HEK293 (cell line): ENCODE measurements at regions not wholly inside any gene's neighbourhood (a gene's known extent, or its start where the extent isn't known, plus 50 kb on each side); places are given as distances from the start of the nearest gene placed in this dataset.
A peak's percentile ranks its signal among the peaks of the same experiment; 100 is the strongest.

Experiments used
- GLI4 ChIP-seq: fragments of 450-650 bp; formaldehyde crosslinking; IDR thresholded peaks from 2 replicates; pipeline ENCODE4 v1.5.1; 2016; ENCODE audit warnings: missing biosample characterization, missing genetic modification characterization
- KLF9 ChIP-seq: fragments of 450-650 bp; formaldehyde crosslinking; IDR thresholded peaks from 2 replicates; pipeline ENCODE4 v1.5.1; 2016; ENCODE audit warnings: missing biosample characterization, missing genetic modification characterization, low read depth
- OSR2 ChIP-seq: fragments of 450-650 bp; formaldehyde crosslinking; IDR thresholded peaks from 2 replicates; pipeline ENCODE4 v1.5.1; 2016; ENCODE audit warnings: missing biosample characterization, missing genetic modification characterization
- OVOL3 ChIP-seq: fragments of 450-650 bp; formaldehyde crosslinking; IDR thresholded peaks from 2 replicates; pipeline ENCODE4 v1.5.1; 2016; ENCODE audit warnings: missing biosample characterization, missing genetic modification characterization
- SP2 ChIP-seq: fragments of 450-650 bp; formaldehyde crosslinking; IDR thresholded peaks from 2 replicates; pipeline ENCODE4 v1.5.1; 2016; ENCODE audit warnings: missing biosample characterization, missing genetic modification characterization
- SP3 ChIP-seq: fragments of 450-650 bp; formaldehyde crosslinking; IDR thresholded peaks from 2 replicates; pipeline ENCODE4 v1.5.1; 2016; ENCODE audit warnings: missing biosample characterization, missing genetic modification characterization
- ZBTB21 ChIP-seq: fragments of 450-650 bp; formaldehyde crosslinking; IDR thresholded peaks from 2 replicates; pipeline ENCODE4 v1.5.1; 2017; ENCODE audit warnings: missing biosample characterization, missing genetic modification characterization
- ZBTB48 ChIP-seq: fragments of 450-650 bp; formaldehyde crosslinking; IDR thresholded peaks from 2 replicates; pipeline ENCODE4 v1.5.1; 2016; ENCODE audit warnings: missing biosample characterization, missing genetic modification characterization
- ZFP69B ChIP-seq: fragments of 450-650 bp; formaldehyde crosslinking; IDR thresholded peaks from 2 replicates; pipeline ENCODE4 v1.5.1; 2016; ENCODE audit warnings: missing biosample characterization, missing genetic modification characterization
- ZNF175 ChIP-seq: fragments of 450-650 bp; formaldehyde crosslinking; IDR thresholded peaks from 2 replicates; pipeline ENCODE4 v1.5.1; 2016; ENCODE audit warnings: missing biosample characterization, missing genetic modification characterization
- ZNF37A ChIP-seq: fragments of 450-650 bp; IDR thresholded peaks from 2 replicates; pipeline ENCODE4 v1.5.1; 2018; ENCODE audit warnings: missing biosample characterization, missing genetic modification characterization
- ZNF426 ChIP-seq: fragments of 450-650 bp; formaldehyde crosslinking; IDR thresholded peaks from 2 replicates; pipeline ENCODE4 v1.5.1; 2017; ENCODE audit warnings: missing biosample characterization, missing genetic modification characterization, mild to moderate bottlenecking, inconsistent platforms, moderate library complexity
- ZNF544 ChIP-seq: fragments of 450-650 bp; formaldehyde crosslinking; IDR thresholded peaks from 2 replicates; pipeline ENCODE4 v1.5.0; 2017; ENCODE audit warnings: missing biosample characterization, missing genetic modification characterization
- ZNF561 ChIP-seq: fragments of 450-650 bp; IDR thresholded peaks from 2 replicates; pipeline ENCODE4 v1.5.1; 2018; ENCODE audit warnings: missing biosample characterization, missing genetic modification characterization, borderline replicate concordance
- ZNF621 ChIP-seq: fragments of 450-650 bp; formaldehyde crosslinking; IDR thresholded peaks from 2 replicates; pipeline ENCODE4 v1.5.1; 2017; ENCODE audit warnings: missing biosample characterization, missing genetic modification characterization
- ZNF658 ChIP-seq: fragments of 450-650 bp; formaldehyde crosslinking; IDR thresholded peaks from 2 replicates; pipeline ENCODE4; 2016; ENCODE audit warnings: missing biosample characterization, missing genetic modification characterization
- ZNF747 ChIP-seq: fragments of 450-650 bp; formaldehyde crosslinking; IDR thresholded peaks from 2 replicates; pipeline ENCODE4 v1.5.1; 2016; ENCODE audit warnings: missing biosample characterization, missing genetic modification characterization
- ZXDB ChIP-seq: fragments of 450-650 bp; formaldehyde crosslinking; IDR thresholded peaks from 2 replicates; pipeline ENCODE4 v1.5.1; 2016; ENCODE audit warnings: missing biosample characterization, missing genetic modification characterization
- TF ChIP-seq, protein P1 (sequence below): fragments of 450-650 bp; formaldehyde crosslinking; IDR thresholded peaks from 2 replicates; pipeline ENCODE4 v1.5.1; 2016; ENCODE audit warnings: missing biosample characterization, missing genetic modification characterization, low read depth
- TF ChIP-seq, protein P2 (sequence below): fragments of 450-650 bp; formaldehyde crosslinking; IDR thresholded peaks from 2 replicates; pipeline ENCODE4 v1.5.1; 2016; ENCODE audit warnings: missing biosample characterization, missing genetic modification characterization, borderline replicate concordance
- TF ChIP-seq, protein P3 (sequence below): fragments of 450-650 bp; formaldehyde crosslinking; IDR thresholded peaks from 2 replicates; pipeline ENCODE4 v1.5.1; 2016; ENCODE audit warnings: missing biosample characterization, missing genetic modification characterization
- TF ChIP-seq, protein P4 (sequence below): fragments of 450-650 bp; formaldehyde crosslinking; IDR thresholded peaks from 2 replicates; pipeline ENCODE4 v1.5.1; 2016; ENCODE audit warnings: missing biosample characterization, missing genetic modification characterization
- TF ChIP-seq, protein P5 (sequence below): fragments of 450-650 bp; formaldehyde crosslinking; IDR thresholded peaks from 2 replicates; pipeline ENCODE4 v1.5.1; 2016; ENCODE audit warnings: missing biosample characterization, missing genetic modification characterization
- TF ChIP-seq, protein P6 (sequence below): fragments of 450-650 bp; formaldehyde crosslinking; IDR thresholded peaks from 2 replicates; pipeline ENCODE4 v1.5.1; 2016; ENCODE audit warnings: missing biosample characterization, missing genetic modification characterization, low read depth
- TF ChIP-seq, protein P7 (sequence below): fragments of 450-650 bp; formaldehyde crosslinking; IDR thresholded peaks from 2 replicates; pipeline ENCODE4 v1.5.1; 2017; ENCODE audit warnings: missing biosample characterization, missing genetic modification characterization

DNA sequence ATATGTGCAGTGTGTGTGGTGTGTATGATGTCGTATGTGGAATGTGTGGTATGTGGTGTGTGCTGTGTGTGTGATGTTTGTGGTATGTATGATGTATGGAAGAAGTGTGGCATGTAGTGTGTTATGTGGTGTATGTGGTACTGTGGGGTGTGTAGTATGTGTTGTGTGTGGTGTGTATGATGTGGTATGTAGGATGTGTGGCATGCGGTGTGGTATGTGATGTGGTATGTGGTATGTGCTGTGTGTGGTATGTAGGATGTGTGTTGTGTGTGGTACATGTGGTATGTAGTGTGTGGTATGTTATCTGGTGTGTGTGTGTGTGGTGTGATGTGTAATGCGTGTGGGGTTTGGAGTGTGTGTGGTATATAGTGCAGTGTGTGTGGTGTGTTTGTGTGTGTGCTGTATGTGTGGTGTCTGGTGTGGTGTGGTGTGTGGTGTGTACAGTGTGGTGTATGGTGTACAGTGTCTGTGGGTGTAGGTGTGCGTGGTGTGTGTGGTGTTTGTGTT, 129.6 kb downstream of the ATP6V0E2 start (continued):
- TF ChIP-seq ZNF426 (tag by site-specific recombination) (no peak), OSR2 (no peak), ZNF658 (tag by site-specific recombination) (0 out of 2 replicates have a peak, but pooled peaks have one; percentile 12), SP3 (tag by site-specific recombination) (no peak), OVOL3 (tag by site-specific recombination) (no peak), ZXDB (tag by site-specific recombination) (no peak), ZBTB48 (peak; percentile 35), GLI4 (no peak; the same call in 1 of the 2 replicates), ZNF544 (tag by site-specific recombination) (peak; percentile 5; the same call in 1 of the 2 replicates), ZNF621 (peak; percentile 85; the same call in 1 of the 2 replicates), ZNF747 (0 out of 2 replicates have a peak, but pooled peaks have one; percentile 47), ZNF37A (tag by site-specific recombination) (no peak), ZNF561 (no peak), ZBTB21 (no peak), ZNF175 (peak; percentile 48; the same call in 1 of the 2 replicates), SP2 (no peak), KLF9 (peak; percentile 23), ZFP69B (tag by site-specific recombination) (no peak)
- TF ChIP-seq, protein P1, sequence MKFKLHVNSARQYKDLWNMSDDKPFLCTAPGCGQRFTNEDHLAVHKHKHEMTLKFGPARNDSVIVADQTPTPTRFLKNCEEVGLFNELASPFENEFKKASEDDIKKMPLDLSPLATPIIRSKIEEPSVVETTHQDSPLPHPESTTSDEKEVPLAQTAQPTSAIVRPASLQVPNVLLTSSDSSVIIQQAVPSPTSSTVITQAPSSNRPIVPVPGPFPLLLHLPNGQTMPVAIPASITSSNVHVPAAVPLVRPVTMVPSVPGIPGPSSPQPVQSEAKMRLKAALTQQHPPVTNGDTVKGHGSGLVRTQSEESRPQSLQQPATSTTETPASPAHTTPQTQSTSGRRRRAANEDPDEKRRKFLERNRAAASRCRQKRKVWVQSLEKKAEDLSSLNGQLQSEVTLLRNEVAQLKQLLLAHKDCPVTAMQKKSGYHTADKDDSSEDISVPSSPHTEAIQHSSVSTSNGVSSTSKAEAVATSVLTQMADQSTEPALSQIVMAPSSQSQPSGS: no peak
- TF ChIP-seq, protein P2, sequence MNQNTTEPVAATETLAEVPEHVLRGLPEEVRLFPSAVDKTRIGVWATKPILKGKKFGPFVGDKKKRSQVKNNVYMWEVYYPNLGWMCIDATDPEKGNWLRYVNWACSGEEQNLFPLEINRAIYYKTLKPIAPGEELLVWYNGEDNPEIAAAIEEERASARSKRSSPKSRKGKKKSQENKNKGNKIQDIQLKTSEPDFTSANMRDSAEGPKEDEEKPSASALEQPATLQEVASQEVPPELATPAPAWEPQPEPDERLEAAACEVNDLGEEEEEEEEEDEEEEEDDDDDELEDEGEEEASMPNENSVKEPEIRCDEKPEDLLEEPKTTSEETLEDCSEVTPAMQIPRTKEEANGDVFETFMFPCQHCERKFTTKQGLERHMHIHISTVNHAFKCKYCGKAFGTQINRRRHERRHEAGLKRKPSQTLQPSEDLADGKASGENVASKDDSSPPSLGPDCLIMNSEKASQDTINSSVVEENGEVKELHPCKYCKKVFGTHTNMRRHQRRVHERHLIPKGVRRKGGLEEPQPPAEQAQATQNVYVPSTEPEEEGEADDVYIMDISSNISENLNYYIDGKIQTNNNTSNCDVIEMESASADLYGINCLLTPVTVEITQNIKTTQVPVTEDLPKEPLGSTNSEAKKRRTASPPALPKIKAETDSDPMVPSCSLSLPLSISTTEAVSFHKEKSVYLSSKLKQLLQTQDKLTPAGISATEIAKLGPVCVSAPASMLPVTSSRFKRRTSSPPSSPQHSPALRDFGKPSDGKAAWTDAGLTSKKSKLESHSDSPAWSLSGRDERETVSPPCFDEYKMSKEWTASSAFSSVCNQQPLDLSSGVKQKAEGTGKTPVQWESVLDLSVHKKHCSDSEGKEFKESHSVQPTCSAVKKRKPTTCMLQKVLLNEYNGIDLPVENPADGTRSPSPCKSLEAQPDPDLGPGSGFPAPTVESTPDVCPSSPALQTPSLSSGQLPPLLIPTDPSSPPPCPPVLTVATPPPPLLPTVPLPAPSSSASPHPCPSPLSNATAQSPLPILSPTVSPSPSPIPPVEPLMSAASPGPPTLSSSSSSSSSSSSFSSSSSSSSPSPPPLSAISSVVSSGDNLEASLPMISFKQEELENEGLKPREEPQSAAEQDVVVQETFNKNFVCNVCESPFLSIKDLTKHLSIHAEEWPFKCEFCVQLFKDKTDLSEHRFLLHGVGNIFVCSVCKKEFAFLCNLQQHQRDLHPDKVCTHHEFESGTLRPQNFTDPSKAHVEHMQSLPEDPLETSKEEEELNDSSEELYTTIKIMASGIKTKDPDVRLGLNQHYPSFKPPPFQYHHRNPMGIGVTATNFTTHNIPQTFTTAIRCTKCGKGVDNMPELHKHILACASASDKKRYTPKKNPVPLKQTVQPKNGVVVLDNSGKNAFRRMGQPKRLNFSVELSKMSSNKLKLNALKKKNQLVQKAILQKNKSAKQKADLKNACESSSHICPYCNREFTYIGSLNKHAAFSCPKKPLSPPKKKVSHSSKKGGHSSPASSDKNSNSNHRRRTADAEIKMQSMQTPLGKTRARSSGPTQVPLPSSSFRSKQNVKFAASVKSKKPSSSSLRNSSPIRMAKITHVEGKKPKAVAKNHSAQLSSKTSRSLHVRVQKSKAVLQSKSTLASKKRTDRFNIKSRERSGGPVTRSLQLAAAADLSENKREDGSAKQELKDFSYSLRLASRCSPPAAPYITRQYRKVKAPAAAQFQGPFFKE (tag by site-specific recombination): no peak
- TF ChIP-seq, protein P3, sequence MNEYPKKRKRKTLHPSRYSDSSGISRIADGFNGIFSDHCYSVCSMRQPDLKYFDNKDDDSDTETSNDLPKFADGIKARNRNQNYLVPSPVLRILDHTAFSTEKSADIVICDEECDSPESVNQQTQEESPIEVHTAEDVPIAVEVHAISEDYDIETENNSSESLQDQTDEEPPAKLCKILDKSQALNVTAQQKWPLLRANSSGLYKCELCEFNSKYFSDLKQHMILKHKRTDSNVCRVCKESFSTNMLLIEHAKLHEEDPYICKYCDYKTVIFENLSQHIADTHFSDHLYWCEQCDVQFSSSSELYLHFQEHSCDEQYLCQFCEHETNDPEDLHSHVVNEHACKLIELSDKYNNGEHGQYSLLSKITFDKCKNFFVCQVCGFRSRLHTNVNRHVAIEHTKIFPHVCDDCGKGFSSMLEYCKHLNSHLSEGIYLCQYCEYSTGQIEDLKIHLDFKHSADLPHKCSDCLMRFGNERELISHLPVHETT: no peak
- TF ChIP-seq, protein P4, sequence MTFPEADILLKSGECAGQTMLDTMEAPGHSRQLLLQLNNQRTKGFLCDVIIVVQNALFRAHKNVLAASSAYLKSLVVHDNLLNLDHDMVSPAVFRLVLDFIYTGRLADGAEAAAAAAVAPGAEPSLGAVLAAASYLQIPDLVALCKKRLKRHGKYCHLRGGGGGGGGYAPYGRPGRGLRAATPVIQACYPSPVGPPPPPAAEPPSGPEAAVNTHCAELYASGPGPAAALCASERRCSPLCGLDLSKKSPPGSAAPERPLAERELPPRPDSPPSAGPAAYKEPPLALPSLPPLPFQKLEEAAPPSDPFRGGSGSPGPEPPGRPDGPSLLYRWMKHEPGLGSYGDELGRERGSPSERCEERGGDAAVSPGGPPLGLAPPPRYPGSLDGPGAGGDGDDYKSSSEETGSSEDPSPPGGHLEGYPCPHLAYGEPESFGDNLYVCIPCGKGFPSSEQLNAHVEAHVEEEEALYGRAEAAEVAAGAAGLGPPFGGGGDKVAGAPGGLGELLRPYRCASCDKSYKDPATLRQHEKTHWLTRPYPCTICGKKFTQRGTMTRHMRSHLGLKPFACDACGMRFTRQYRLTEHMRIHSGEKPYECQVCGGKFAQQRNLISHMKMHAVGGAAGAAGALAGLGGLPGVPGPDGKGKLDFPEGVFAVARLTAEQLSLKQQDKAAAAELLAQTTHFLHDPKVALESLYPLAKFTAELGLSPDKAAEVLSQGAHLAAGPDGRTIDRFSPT (tag by site-specific recombination): no peak; the same call in 1 of the 2 replicates
- TF ChIP-seq, protein P5, sequence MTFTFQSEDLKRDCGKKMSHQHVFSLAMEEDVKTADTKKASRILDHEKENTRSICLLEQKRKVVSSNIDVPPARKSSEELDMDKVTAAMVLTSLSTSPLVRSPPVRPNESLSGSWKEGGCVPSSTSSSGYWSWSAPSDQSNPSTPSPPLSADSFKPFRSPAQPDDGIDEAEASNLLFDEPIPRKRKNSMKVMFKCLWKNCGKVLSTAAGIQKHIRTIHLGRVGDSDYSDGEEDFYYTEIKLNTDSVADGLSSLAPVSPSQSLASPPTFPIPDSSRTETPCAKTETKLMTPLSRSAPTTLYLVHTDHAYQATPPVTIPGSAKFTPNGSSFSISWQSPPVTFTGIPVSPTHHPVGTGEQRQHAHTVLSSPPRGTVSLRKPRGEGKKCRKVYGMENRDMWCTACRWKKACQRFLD: peak; percentile 18; the same call in 1 of the 2 replicates
- TF ChIP-seq, protein P6, sequence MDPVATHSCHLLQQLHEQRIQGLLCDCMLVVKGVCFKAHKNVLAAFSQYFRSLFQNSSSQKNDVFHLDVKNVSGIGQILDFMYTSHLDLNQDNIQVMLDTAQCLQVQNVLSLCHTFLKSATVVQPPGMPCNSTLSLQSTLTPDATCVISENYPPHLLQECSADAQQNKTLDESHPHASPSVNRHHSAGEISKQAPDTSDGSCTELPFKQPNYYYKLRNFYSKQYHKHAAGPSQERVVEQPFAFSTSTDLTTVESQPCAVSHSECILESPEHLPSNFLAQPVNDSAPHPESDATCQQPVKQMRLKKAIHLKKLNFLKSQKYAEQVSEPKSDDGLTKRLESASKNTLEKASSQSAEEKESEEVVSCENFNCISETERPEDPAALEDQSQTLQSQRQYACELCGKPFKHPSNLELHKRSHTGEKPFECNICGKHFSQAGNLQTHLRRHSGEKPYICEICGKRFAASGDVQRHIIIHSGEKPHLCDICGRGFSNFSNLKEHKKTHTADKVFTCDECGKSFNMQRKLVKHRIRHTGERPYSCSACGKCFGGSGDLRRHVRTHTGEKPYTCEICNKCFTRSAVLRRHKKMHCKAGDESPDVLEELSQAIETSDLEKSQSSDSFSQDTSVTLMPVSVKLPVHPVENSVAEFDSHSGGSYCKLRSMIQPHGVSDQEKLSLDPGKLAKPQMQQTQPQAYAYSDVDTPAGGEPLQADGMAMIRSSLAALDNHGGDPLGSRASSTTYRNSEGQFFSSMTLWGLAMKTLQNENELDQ (tag by site-specific recombination): no peak
- TF ChIP-seq, protein P7, sequence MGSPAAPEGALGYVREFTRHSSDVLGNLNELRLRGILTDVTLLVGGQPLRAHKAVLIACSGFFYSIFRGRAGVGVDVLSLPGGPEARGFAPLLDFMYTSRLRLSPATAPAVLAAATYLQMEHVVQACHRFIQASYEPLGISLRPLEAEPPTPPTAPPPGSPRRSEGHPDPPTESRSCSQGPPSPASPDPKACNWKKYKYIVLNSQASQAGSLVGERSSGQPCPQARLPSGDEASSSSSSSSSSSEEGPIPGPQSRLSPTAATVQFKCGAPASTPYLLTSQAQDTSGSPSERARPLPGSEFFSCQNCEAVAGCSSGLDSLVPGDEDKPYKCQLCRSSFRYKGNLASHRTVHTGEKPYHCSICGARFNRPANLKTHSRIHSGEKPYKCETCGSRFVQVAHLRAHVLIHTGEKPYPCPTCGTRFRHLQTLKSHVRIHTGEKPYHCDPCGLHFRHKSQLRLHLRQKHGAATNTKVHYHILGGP (tag by site-specific recombination): no peak
